ENCODE measurements at regions not wholly inside any gene's neighbourhood (a gene's known extent, or its start where the extent isn't known, plus 50 kb on each side); places are given as distances from the start of the nearest gene placed in this dataset.

- TF ChIP-seq CTCF (IDR thresholded peaks at IDR 0.05): no peak
- no peak for TF ChIP-seq POLR2A (IDR thresholded peaks at IDR 0.05)
Observed at GRCh38 chr10:71007516-71007915, 119.2 kb upstream of the PCBD1 start.

Data from testis (tissue), 2 donors.